ENCODE measurements at regions not wholly inside any gene's neighbourhood (a gene's known extent, or its start where the extent isn't known, plus 50 kb on each side); places are given as distances from the start of the nearest gene placed in this dataset.

GRCh38 chr6:104251651-104252050, 608.1 kb downstream of the HACE1 start:
- FAIRE-seq (no peak), DNase-seq (ENCODE audit: insufficient read length, low spot score) (no peak)
- TF ChIP-seq CTCF (IDR thresholded peaks at IDR 0.05; ENCODE audit: insufficient read depth, missing control alignments), result no peak

GRCh38 chr6:104240865-104241264, 618.9 kb downstream of the HACE1 start:
- TF ChIP-seq CTCF (IDR thresholded peaks at IDR 0.05; ENCODE audit: insufficient read depth, missing control alignments), result no peak
- no peak for FAIRE-seq
- no peak for DNase-seq (ENCODE audit: insufficient read length, low spot score)

- TF ChIP-seq CTCF (IDR thresholded peaks at IDR 0.05; ENCODE audit: insufficient read depth, missing control alignments), result no peak
- FAIRE-seq (no peak), DNase-seq (ENCODE audit: insufficient read length, low spot score) (no peak)
These were observed 619.7 kb downstream of the HACE1 start for GRCh38 chr6:104239971-104240370.

GRCh38 chr6:104229057-104229456, 630.7 kb downstream of the HACE1 start:
- no peak for FAIRE-seq
- DNase-seq (ENCODE audit: insufficient read length, low spot score), result no peak
- TF ChIP-seq CTCF (IDR thresholded peaks at IDR 0.05; ENCODE audit: insufficient read depth, missing control alignments), result no peak

GRCh38 chr6:104227508-104227907, 632.2 kb downstream of the HACE1 start:
- DNase-seq (ENCODE audit: insufficient read length, low spot score) (no peak), FAIRE-seq (no peak)
- no peak for TF ChIP-seq CTCF (IDR thresholded peaks at IDR 0.05; ENCODE audit: insufficient read depth, missing control alignments)

- DNase-seq (ENCODE audit: insufficient read length, low spot score) (no peak), FAIRE-seq (no peak)
- TF ChIP-seq CTCF (IDR thresholded peaks at IDR 0.05; ENCODE audit: insufficient read depth, missing control alignments), result no peak
These were observed 632.8 kb downstream of the HACE1 start for GRCh38 chr6:104226790-104227446.

- no peak for FAIRE-seq
- no peak for DNase-seq (ENCODE audit: insufficient read length, low spot score)
- TF ChIP-seq CTCF (IDR thresholded peaks at IDR 0.05; ENCODE audit: insufficient read depth, missing control alignments), result no peak
These were observed 641.6 kb downstream of the HACE1 start for GRCh38 chr6:104218116-104218515.
